Stimulated activated naive CD8-positive, alpha-beta T cell treated with anti-CD3 and anti-CD28 coated beads, Interleukin-15, amount 100 ng/mL, for 72 hours (primary cell): ENCODE measurements at regions not wholly inside any gene's neighbourhood (a gene's known extent, or its start where the extent isn't known, plus 50 kb on each side); places are given as distances from the start of the nearest gene placed in this dataset.

Experiments
- ATAC-seq: fragments of 150-1000 bp; cut with Tn5 transposase; 2 replicates; pipeline ENCODE4 v1.10.0; 2021; ENCODE audit warnings: mild to moderate bottlenecking, moderate library complexity
- DNase-seq, 2 donors: peaks; one replicate each; pipeline ENCODE4 v3.0.0; 2021 to 2022
- H3K27ac Mint-ChIP-seq, 2 donors: one replicate each; pipeline ENCODE4 v1.8.0; 2022; ENCODE audit warnings: mild to moderate bottlenecking in 2 of 2, mixed read lengths in 2 of 2, moderate library complexity in 2 of 2
- H3K27me3 Mint-ChIP-seq: one replicate; pipeline ENCODE4 v1.8.0; 2022; ENCODE audit warnings: mixed read lengths
- H3K4me1 Mint-ChIP-seq: one replicate; pipeline ENCODE4 v1.8.0; 2022; ENCODE audit warnings: mild to moderate bottlenecking, mixed read lengths
- H3K4me3 Mint-ChIP-seq, 2 donors: one replicate each; pipeline ENCODE4 v1.8.0; 2022; ENCODE audit warnings: mild to moderate bottlenecking in 2 of 2, mixed read lengths in 2 of 2, moderate library complexity in 1 of 2
- H3K9me3 Mint-ChIP-seq, 2 donors: one replicate each; pipeline ENCODE4 v1.8.0; 2022; ENCODE audit warnings: mixed read lengths in 2 of 2

GRCh38 chr5:69033690-69034089 lies 60.1 kb upstream of the SLC30A5 start:
- H3K9me3 Mint-ChIP-seq, result no peaks in the 10 kb centered on the region
- DNase-seq (no peak), ATAC-seq (no peak)
- H3K27me3 Mint-ChIP-seq, result peaks cover 11% of the 10 kb centered on the region
- no peak overlapping the region for H3K4me3 Mint-ChIP-seq
- no peak overlapping the region for H3K27ac Mint-ChIP-seq
- H3K4me1 Mint-ChIP-seq, result no peaks in the 10 kb centered on the region

- H3K27ac Mint-ChIP-seq, result no peak overlapping the region
- ATAC-seq (no peak), DNase-seq (no peak)
- peaks cover 4% of the 10 kb centered on the region for H3K27me3 Mint-ChIP-seq
- no peaks in the 10 kb centered on the region for H3K4me1 Mint-ChIP-seq
- H3K9me3 Mint-ChIP-seq, result no peaks in the 10 kb centered on the region
- no peak overlapping the region for H3K4me3 Mint-ChIP-seq
Measured at GRCh38 chr5:69034898-69035297, 58.9 kb upstream of the SLC30A5 start.

- no peak overlapping the region for H3K4me3 Mint-ChIP-seq
- H3K27me3 Mint-ChIP-seq, result no peaks in the 10 kb centered on the region
- DNase-seq, result no peak
- H3K9me3 Mint-ChIP-seq, result no peaks in the 10 kb centered on the region
- H3K27ac Mint-ChIP-seq, result no peak overlapping the region
- H3K4me1 Mint-ChIP-seq, result no peaks in the 10 kb centered on the region
- ATAC-seq, result no peak
Measured at GRCh38 chr5:69035665-69036064, 58.1 kb upstream of the SLC30A5 start.

- Mint-ChIP-seq H3K4me3 (no peak overlapping the region), H3K27me3 (no peaks in the 10 kb centered on the region), H3K27ac (no peak overlapping the region), H3K9me3 (no peaks in the 10 kb centered on the region), H3K4me1 (peaks cover 4% of the 10 kb centered on the region)
- ATAC-seq (no peak), DNase-seq (no peak)
Measured at GRCh38 chr5:69038539-69038938, 55.3 kb upstream of the SLC30A5 start.

DNA sequence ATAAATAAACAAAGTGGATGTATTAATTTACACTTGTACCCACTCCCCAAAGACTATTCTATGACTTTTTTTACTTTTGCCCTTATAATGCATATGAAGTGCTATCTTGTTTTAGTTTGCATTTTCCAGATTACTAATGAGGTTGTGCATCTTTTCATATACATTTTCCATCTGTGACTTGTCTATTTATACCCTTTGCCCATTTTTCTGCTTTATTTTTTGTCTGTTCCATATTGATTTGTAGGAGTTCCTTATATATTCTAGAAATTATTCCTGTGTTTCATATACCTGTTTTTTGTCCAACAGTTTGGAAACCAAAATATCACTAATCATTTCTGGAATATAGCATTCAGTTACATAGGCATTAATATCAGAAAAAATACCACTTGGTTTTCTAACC lies 54.0 kb upstream of the SLC30A5 start:
- peaks cover 15% of the 10 kb centered on the region for H3K4me1 Mint-ChIP-seq
- no peak overlapping the region for H3K27ac Mint-ChIP-seq
- H3K27me3 Mint-ChIP-seq, result no peaks in the 10 kb centered on the region
- no peak overlapping the region for H3K4me3 Mint-ChIP-seq
- H3K9me3 Mint-ChIP-seq, result no peaks in the 10 kb centered on the region
- no peak for ATAC-seq
- no peak for DNase-seq

- H3K27ac Mint-ChIP-seq, result peak overlapping the region; percentile 92 to 96
- no peak for DNase-seq
- peaks cover 21% of the 10 kb centered on the region for H3K4me1 Mint-ChIP-seq
- peak; percentile 57 for ATAC-seq
- H3K4me3 Mint-ChIP-seq, result no peak overlapping the region
- no peaks in the 10 kb centered on the region for H3K27me3 Mint-ChIP-seq
- no peaks in the 10 kb centered on the region for H3K9me3 Mint-ChIP-seq
Measured at GRCh38 chr5:69042500-69042899, 51.3 kb upstream of the SLC30A5 start.

- peaks cover 21% of the 10 kb centered on the region for H3K4me1 Mint-ChIP-seq
- DNase-seq, result peak; percentile 80 to 81
- H3K27ac Mint-ChIP-seq, result peak overlapping the region; percentile 95 to 96
- no peaks in the 10 kb centered on the region for H3K27me3 Mint-ChIP-seq
- peak; percentile 96 for ATAC-seq
- H3K9me3 Mint-ChIP-seq, result no peaks in the 10 kb centered on the region
- peak overlapping the region; percentile 80 to 81 for H3K4me3 Mint-ChIP-seq
Measured at GRCh38 chr5:69042915-69043654, 50.7 kb upstream of the SLC30A5 start.

GRCh38 chr5:69043655-69043996 lies 50.2 kb upstream of the SLC30A5 start:
- H3K27me3 Mint-ChIP-seq, result no peaks in the 10 kb centered on the region
- H3K4me1 Mint-ChIP-seq, result peaks cover 21% of the 10 kb centered on the region
- H3K4me3 Mint-ChIP-seq, result peak overlapping the region; percentile 80 to 81
- ATAC-seq (no peak), DNase-seq (no peak)
- H3K27ac Mint-ChIP-seq, result peak overlapping the region; percentile 78 to 95
- no peaks in the 10 kb centered on the region for H3K9me3 Mint-ChIP-seq
